GM18519 (cell line): ENCODE measurements at regions not wholly inside any gene's neighbourhood (a gene's known extent, or its start where the extent isn't known, plus 50 kb on each side); places are given as distances from the start of the nearest gene placed in this dataset.
A peak's percentile ranks its signal among the peaks of the same experiment; 100 is the strongest.
"Not testable (repeated sequence)": the region's sequence is repeated elsewhere in the genome, so short reads cannot be mapped to it uniquely, and the experiment has no call there.

Experiments used
- ATAC-seq: cut with Tn5 transposase; IDR thresholded peaks from one replicate; pipeline ENCODE4 v1.9.1; 2021; ENCODE audit warnings: mild to moderate bottlenecking, moderate library complexity; ENCODE audit not compliant: unreplicated experiment, low FRiP score

GRCh38 chr5:82959466-82959865, 117.7 kb downstream of the TMEM167A start:
- no peak for ATAC-seq

GRCh38 chr5:82956600-82956999, 120.6 kb downstream of the TMEM167A start:
- no peak for ATAC-seq

GRCh38 chr5:82952326-82952725, 124.9 kb downstream of the TMEM167A start:
- ATAC-seq, result no peak

GRCh38 chr5:82944267-82944666, 132.9 kb downstream of the TMEM167A start:
- ATAC-seq, result not testable (repeated sequence)

- no peak for ATAC-seq
Observed at GRCh38 chr5:82942083-82942881, 134.9 kb downstream of the TMEM167A start.

- ATAC-seq, result no peak
Observed at GRCh38 chr5:82938901-82939725, 138.1 kb downstream of the TMEM167A start.

GRCh38 chr5:82932473-82933220, 144.5 kb downstream of the TMEM167A start:
- ATAC-seq, result not testable (repeated sequence)

GRCh38 chr5:82931110-82931509, 146.1 kb downstream of the TMEM167A start:
- ATAC-seq, result no peak

GRCh38 chr5:82925061-82925411, 152.2 kb downstream of the TMEM167A start:
- ATAC-seq, result no peak

GRCh38 chr5:82924226-82925060, 152.8 kb downstream of the TMEM167A start:
- no peak for ATAC-seq

- ATAC-seq, result no peak
Observed at GRCh38 chr5:82922086-82922734, 155.0 kb downstream of the TMEM167A start.

- no peak for ATAC-seq
Observed at GRCh38 chr5:82918311-82919031, 158.7 kb downstream of the TMEM167A start.

GRCh38 chr5:82917584-82917983, 159.6 kb downstream of the TMEM167A start:
- peak; percentile 75 for ATAC-seq

- no peak for ATAC-seq
Observed at GRCh38 chr5:82913971-82914370, 163.2 kb downstream of the TMEM167A start.

GRCh38 chr5:82912462-82912861, 164.7 kb downstream of the TMEM167A start:
- ATAC-seq, result no peak

GRCh38 chr5:82911910-82912309, 165.3 kb downstream of the TMEM167A start:
- ATAC-seq, result no peak

GRCh38 chr5:82910905-82911304, 166.3 kb downstream of the TMEM167A start:
- no peak for ATAC-seq

- ATAC-seq, result no peak
Observed at GRCh38 chr5:82910491-82910890, 166.7 kb downstream of the TMEM167A start.

- ATAC-seq, result no peak
Observed at GRCh38 chr5:82909771-82910170, 167.4 kb downstream of the TMEM167A start.
